Embryonic facial prominence (tissue), 1 donor: ENCODE measurements at regions not wholly inside any gene's neighbourhood (a gene's known extent, or its start where the extent isn't known, plus 50 kb on each side); places are given as distances from the start of the nearest gene placed in this dataset.
A peak's percentile ranks its signal among the peaks of the same experiment; 100 is the strongest.

Experiments
- DNase-seq: peaks from one replicate; pipeline ENCODE4 v3.0.0-alpha.2; 2016; ENCODE audit errors: extremely low spot score

GRCh38 chr6:41450581-41450980, 95.6 kb upstream of the FOXP4 start:
- DNase-seq, result no peak

DNA sequence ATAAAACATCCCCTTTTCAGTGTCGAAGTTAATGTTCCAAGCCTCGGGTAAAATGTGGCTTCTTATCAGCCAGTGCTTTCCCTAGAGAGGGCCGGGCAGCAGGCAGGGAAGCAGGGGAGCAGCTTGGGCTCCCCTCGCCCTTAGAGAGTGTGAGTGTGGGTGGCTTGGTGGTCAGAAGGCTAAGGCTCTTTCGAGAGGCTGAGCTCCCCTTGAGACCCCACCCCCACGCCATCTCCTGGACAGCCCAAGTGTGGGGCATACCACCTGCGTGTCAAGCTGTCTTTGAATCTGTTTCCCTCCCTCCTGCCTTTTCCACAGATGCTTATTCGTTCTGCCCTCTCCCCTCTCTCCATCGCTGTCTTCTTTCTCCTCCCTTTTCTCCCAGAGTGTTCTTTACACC, 95.1 kb upstream of the FOXP4 start:
- no peak for DNase-seq

GRCh38 chr6:41451515-41452163, 94.5 kb upstream of the FOXP4 start:
- peak; percentile 75 for DNase-seq

DNA sequence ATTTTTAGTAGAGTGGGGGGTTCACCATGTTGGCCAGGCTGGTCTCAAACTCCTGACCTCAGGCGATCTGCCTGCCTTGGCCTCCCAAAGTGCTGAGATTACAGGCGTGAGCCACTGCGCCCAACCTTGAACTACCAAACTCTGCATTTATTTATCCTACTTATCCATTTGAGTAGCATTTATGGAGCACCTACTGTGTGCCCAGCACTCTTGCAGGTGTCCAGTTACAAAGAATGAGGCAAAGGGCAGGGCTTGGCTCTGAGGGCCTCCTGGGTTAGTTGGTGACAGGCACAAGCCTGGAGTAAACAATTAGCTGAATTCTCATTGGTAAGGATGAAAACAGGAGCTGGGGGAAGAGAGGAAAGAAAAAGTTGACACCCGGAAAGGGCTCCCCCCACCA, 93.4 kb upstream of the FOXP4 start:
- DNase-seq, result no peak

DNA sequence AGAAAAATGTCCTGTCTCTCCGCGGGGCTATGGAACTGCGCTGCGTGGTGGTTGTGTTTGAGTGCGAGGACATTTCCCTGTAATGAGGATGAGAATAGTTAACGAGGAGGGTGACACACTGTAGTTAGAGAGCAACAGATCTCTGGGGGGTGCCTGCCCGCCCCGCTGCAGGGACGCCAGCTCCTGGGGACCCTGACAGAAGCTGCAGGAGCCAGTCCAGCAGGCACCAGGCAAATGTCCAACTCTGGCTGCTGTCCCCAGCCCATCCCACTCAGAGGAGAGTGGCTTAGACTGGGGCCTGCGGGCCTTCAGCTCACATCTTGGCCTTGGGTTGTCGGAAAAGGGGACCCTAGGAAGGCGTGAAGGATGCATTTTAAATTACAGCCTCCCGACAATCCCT, 92.9 kb upstream of the FOXP4 start:
- no peak for DNase-seq

- no peak for DNase-seq
Observed at GRCh38 chr6:41454189-41454789, 91.9 kb upstream of the FOXP4 start.

- no peak for DNase-seq
Observed at GRCh38 chr6:41455410-41455809, 90.8 kb upstream of the FOXP4 start.

DNA sequence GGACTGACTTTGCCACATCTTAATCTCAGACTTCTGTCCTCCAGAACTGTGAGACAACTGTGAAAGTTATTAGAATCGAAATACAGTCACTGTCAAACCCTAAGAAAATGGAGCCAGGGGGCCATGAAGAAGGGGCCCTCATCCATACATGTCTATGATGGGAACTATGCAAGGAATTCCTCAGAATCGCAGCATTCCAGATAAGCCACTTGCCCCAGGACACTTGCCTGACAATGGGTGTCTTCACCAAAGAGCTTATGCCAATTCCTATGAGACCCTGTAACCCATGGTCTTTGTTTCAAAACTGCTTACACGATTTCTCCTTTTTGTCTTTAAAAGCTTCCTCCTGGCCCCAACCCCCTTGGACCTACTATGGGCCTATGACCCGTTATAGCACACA, 90.4 kb upstream of the FOXP4 start:
- no peak for DNase-seq

- no peak for DNase-seq
Observed at GRCh38 chr6:41457303-41457670, 88.9 kb upstream of the FOXP4 start.

DNA sequence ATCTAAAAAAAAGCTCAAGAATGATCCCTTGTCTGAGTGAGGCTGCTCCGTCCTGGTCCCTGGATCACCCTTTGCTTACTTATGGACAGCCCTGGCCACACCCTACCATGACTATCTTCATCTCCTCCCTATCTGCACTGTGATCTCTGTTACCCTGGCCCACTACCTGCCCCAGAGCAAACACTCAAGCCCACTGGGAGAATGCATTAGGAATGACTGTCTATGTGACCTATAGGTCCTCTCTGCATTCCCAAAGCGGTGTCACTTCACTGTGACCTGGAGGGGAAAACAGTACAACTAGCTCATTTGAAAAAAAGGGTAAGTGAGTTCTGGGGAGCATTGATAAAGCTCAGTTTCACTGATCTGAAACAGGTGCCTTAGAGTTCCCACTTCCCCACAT, 86.4 kb upstream of the FOXP4 start:
- no peak for DNase-seq

- DNase-seq, result no peak
Observed at GRCh38 chr6:41460742-41461336, 85.3 kb upstream of the FOXP4 start.

DNA sequence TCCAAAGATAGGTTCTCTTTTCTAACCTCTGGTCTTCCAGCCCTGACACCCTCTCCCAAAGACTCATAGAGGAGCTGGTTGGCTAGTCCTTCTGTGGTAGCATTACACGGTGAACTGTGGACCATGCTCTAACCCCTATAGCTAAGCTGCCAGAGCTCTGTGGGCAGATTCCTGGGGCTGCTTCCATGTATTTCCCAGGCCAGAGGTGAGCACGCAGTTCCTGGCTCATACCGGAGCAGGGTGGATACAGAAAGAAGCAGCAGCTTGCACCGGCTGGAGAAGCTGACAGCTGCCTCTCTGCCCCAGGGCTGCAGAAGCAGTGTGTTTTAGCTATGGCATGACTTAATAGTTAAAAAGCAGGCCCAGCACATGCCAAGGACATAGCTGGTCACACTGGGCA, 84.1 kb upstream of the FOXP4 start:
- no peak for DNase-seq

DNA sequence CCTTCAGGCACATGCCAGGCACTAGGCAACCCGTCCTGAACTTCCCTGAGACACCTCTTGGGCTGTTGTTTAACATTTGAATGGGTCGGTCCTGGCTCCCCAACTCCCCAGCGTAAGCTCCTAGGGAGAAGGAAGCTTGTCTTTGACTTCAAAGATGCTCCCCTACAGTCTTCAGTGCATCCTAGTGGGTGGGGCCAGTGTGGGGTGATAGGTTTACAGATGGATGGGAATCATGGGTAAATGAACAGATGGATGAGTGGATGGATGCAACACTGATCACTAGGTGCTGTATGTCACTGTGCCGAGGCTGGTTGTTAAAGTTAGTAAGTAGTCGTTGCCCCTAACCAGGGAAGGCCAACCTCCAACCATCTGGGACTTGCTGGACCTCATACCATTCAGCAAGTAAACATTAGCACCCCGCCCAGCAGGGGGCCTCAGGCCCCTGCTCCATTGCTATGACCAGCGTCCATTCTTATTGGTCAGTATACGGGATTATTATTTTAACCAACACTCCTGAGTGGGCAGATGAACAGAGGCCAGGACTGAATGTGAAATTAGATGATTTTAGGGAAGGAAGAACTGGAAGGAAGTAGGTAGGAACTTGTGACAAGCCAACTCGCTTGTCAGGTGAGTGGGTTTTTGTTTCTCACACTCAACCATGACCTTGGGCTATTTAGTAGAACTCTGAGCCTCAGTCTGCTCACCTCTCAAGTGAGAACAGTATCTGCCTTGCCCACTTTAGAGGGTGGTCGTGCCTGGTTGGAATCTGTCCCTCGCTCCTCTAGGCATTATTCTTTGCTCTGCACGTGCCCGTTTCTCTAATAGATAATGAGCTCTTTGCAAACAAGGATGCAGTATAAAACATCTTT, 82.9 kb upstream of the FOXP4 start:
- DNase-seq, result no peak

DNA sequence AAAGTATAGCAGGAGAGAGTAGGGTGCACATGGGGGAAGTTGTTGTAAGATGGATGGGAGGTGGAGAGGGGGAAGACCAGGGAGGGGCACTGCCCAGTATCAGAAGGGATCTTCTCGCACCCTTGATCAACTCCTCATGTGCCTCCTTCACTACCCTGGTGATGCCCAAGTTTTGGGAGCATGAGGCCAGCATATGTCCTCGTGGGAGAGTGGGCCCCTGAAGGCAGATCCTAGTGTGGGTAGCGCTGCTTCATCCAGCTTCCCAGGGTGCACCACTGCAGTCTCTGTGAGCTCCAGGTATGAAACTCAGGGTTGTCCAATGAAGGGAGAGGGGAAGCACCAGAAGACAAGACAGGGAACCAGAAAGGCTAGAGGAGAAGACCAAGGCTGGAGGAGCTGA, 82.2 kb upstream of the FOXP4 start:
- no peak for DNase-seq

DNA sequence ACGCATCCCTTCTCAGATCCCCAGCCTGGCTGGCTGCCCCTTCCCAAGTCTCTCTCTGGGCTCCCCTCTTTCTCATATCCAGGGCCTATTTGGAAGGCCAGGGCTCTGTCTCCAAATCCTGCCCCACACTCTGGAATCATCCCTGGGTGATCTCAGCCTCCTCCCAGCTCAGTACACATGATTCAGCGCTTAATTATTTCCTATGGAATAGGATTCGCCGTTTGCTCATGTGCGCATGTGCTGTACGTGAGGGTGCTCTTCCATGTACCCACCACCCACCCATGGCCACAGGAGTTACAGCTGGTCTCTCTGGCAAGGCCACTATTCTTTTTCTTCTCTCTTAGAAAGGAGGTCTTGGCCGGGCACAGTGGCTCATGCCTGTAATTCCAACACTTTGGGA, 81.7 kb upstream of the FOXP4 start:
- DNase-seq, result no peak

GRCh38 chr6:41466437-41466990, 79.7 kb upstream of the FOXP4 start:
- no peak for DNase-seq

DNA sequence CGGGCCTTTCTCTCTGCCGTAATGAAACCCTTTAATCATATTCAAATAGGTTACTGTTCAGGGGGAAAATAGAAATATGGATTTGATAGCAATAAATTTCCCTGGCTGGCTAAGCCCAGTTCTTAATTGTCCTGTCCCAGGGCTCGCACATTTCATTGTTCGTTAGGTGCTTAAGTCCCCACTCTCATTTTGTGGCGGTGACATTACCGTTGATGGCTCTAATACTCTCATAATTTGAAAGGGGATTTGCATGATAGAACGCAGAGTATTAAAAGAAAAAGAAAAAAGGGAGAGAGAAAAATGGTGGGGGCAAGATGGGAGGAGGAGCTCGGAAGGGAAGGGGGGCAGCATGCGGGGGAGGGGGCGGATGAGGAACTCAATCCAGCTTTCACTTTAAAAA, 79.1 kb upstream of the FOXP4 start:
- DNase-seq, result no peak

GRCh38 chr6:41467627-41468404, 78.4 kb upstream of the FOXP4 start:
- DNase-seq, result no peak

GRCh38 chr6:41469156-41470028, 76.8 kb upstream of the FOXP4 start:
- DNase-seq, result no peak

DNA sequence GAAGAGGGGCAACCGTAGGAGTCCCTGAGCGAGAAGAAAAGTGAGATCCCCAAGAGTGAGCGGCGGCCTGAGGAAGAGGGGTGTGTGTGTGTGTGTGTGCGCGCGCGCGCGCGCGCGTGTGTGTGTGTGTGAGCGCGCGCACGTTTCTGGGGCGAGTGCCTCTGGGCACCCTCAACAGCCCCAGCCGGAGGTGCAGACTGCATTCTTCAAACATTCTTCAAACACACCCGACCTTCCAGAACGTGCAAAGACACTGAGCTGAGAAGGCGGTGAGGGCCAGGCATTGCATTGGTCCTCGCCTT, 76.2 kb upstream of the FOXP4 start:
- no peak for DNase-seq
